H1 (cell line): ENCODE measurements at regions not wholly inside any gene's neighbourhood (a gene's known extent, or its start where the extent isn't known, plus 50 kb on each side); places are given as distances from the start of the nearest gene placed in this dataset.

ENCODE experiments used
- CTCF ChIA-PET: fragments of 300-600 bp; sonication (Branson Sonifier 250); formaldehyde crosslinking; loops from one replicate; lab custom pipeline; 2021; ENCODE audit not compliant: partially characterized antibody; lab: Charles Lee
- POLR2A ChIA-PET: fragments of 300-600 bp; sonication (Branson Sonifier 250); formaldehyde crosslinking; loops from one replicate; lab custom pipeline; 2021; ENCODE audit warnings: inconsistent platforms; ENCODE audit not compliant: partially characterized antibody; lab: Charles Lee
- DNase-seq, 2 experiments: peaks; one replicate each; pipeline versions ENCODE4 v3.0.0 to v3.0.0-alpha.2; 2010 to 2022; ENCODE audit warnings: low spot score in 2 of 2, low read depth in 1 of 2, mixed read lengths in 1 of 2
- FAIRE-seq: peaks from 2 replicates; lab custom pipeline; 2011; peaks lifted over from hg19 to GRCh38; lab: Jason Lieb, UNC
- H2AFZ ChIP-seq: 2 replicates; pipeline ENCODE4 v1.8.1; 2012; ENCODE audit warnings: low read length, inconsistent platforms
- H2AK5ac ChIP-seq: 2 replicates; pipeline ENCODE4 v1.6.1; 2013; ENCODE audit warnings: low read depth, low read length
- H2BK120ac ChIP-seq: replicated peaks from 2 replicates; pipeline ENCODE3; 2013; ENCODE audit warnings: low read depth, low read length, inconsistent platforms
- H2BK12ac ChIP-seq: 2 replicates; pipeline ENCODE4 v1.6.1; 2013; ENCODE audit warnings: low read depth, low read length
- H2BK15ac ChIP-seq: 2 replicates; pipeline ENCODE4 v1.6.1; 2013; ENCODE audit warnings: low read length
- H2BK20ac ChIP-seq: 2 replicates; pipeline ENCODE4 v1.6.1; 2013; ENCODE audit warnings: low read length
- H2BK5ac ChIP-seq: 2 replicates; pipeline ENCODE4 v1.6.1; 2013; ENCODE audit warnings: low read depth, low read length
- H3K14ac ChIP-seq: 2 replicates; pipeline ENCODE4 v1.6.1; 2013; ENCODE audit warnings: inconsistent platforms; ENCODE audit not compliant: insufficient read length
- H3K18ac ChIP-seq: 2 replicates; pipeline ENCODE4 v1.6.1; 2013; ENCODE audit warnings: low read length; ENCODE audit errors: extremely low read depth
- H3K23ac ChIP-seq: 2 replicates; pipeline ENCODE4 v1.6.1; 2013; ENCODE audit warnings: inconsistent platforms; ENCODE audit not compliant: insufficient read length
- H3K23me2 ChIP-seq: 2 replicates; pipeline ENCODE4 v1.6.1; 2013; ENCODE audit warnings: low read depth, low read length
- H3K27ac ChIP-seq: 2 replicates; pipeline ENCODE4 v1.6.1; 2011; ENCODE audit warnings: low read depth, low read length, inconsistent platforms
- H3K27me3 ChIP-seq, 4 experiments: replicated peaks in 1 of 4; 1 replicate in 1 of 4; 2 replicates in 3 of 4; pipeline versions ENCODE4 v1.6.1 to v1.8.1; 2011 to 2013; ENCODE audit warnings: low read length in 3 of 4, mild to moderate bottlenecking in 3 of 4, inconsistent platforms in 2 of 4, mixed read lengths in 2 of 4, moderate library complexity in 1 of 4; ENCODE audit not compliant: control insufficient read depth in 3 of 4, insufficient read depth in 3 of 4; ENCODE audit errors: extremely low read depth in 1 of 4
- H3K36me3 ChIP-seq, 4 experiments: 2 replicates each; pipeline versions ENCODE4 v1.6.1 to v1.8.1; 2011 to 2013; ENCODE audit warnings: mild to moderate bottlenecking in 4 of 4, low read length in 3 of 4, moderate library complexity in 2 of 4, control low read depth in 1 of 4, inconsistent platforms in 1 of 4; ENCODE audit not compliant: insufficient read depth in 4 of 4, control insufficient read depth in 2 of 4
- H3K4ac ChIP-seq: replicated peaks from 2 replicates; pipeline ENCODE3; 2013; ENCODE audit warnings: low read length, low read depth, mixed read lengths, inconsistent platforms; ENCODE audit not compliant: insufficient read length
- H3K4me1 ChIP-seq, 4 experiments: replicated peaks in 1 of 4; 1 replicate in 1 of 4; 2 replicates in 3 of 4; pipeline versions ENCODE4 v1.6.1 to v1.8.1; 2011 to 2013; ENCODE audit warnings: low read length in 3 of 4, inconsistent platforms in 2 of 4, mixed read lengths in 1 of 4; ENCODE audit not compliant: insufficient read depth in 4 of 4, control insufficient read depth in 3 of 4
- H3K4me2 ChIP-seq, 2 experiments: 2 replicates each; pipeline versions ENCODE4 v1.6.1 to v1.8.1; 2011 to 2013; ENCODE audit warnings: low read depth in 2 of 2, low read length in 2 of 2, control low read depth in 1 of 2, inconsistent platforms in 1 of 2, mild to moderate bottlenecking in 1 of 2; ENCODE audit not compliant: insufficient read depth in 1 of 2
- H3K4me3 ChIP-seq, 4 experiments: fragments of 200-600, 300-600 bp in 1 of 4; sonication (generic), shearing (Covaris generic), sonication (Bioruptor Twin) in 1 of 4; 2 replicates each; pipeline versions ENCODE4 v1.5.1 to v1.8.1; 2011 to 2016; ENCODE audit warnings: low read length in 4 of 4, low read depth in 3 of 4, control low read depth in 2 of 4, inconsistent platforms in 2 of 4, mild to moderate bottlenecking in 2 of 4, mixed read lengths in 1 of 4, moderate library complexity in 1 of 4; ENCODE audit not compliant: insufficient read depth in 2 of 4; ENCODE audit errors: extremely low read depth in 1 of 4
- H3K56ac ChIP-seq: replicated peaks from 2 replicates; pipeline ENCODE3; 2013; ENCODE audit warnings: low read depth, mild to moderate bottlenecking, mixed read lengths, low read length, inconsistent platforms; ENCODE audit not compliant: insufficient read length
- H3K79me1 ChIP-seq: 2 replicates; pipeline ENCODE4 v1.6.1; 2013; ENCODE audit warnings: low read depth, low read length, control low read depth
- H3K79me2 ChIP-seq, 2 experiments: 2 replicates each; pipeline versions ENCODE4 v1.6.1 to v1.8.1; 2012 to 2013; ENCODE audit warnings: low read length in 2 of 2, mild to moderate bottlenecking in 2 of 2, inconsistent platforms in 1 of 2; ENCODE audit not compliant: insufficient read depth in 2 of 2, control insufficient read depth in 1 of 2
- H3K9ac ChIP-seq, 4 experiments: replicated peaks in 1 of 4; 1 replicate in 1 of 4; 2 replicates in 3 of 4; pipeline versions ENCODE4 v1.6.1 to v1.8.1; 2011 to 2013; ENCODE audit warnings: low read depth in 3 of 4, low read length in 3 of 4, control low read depth in 2 of 4, mild to moderate bottlenecking in 2 of 4, moderate library complexity in 2 of 4, inconsistent platforms in 1 of 4; ENCODE audit errors: extremely low read depth in 1 of 4
- H3K9me3 ChIP-seq, 2 experiments: 2 replicates each; pipeline versions ENCODE4 v1.6.1 to v1.8.1; 2012 to 2013; ENCODE audit warnings: mild to moderate bottlenecking in 2 of 2, moderate library complexity in 2 of 2, control low read depth in 1 of 2, inconsistent platforms in 1 of 2, low read depth in 1 of 2, low read length in 1 of 2, mixed read lengths in 1 of 2; ENCODE audit not compliant: insufficient read depth in 2 of 2
- H4K20me1 ChIP-seq, 2 experiments: replicated peaks in 1 of 2; 2 replicates each; pipeline versions ENCODE3 to v1.8.1; 2011 to 2013; ENCODE audit warnings: inconsistent platforms in 2 of 2, low read length in 2 of 2, mild to moderate bottlenecking in 1 of 2; ENCODE audit not compliant: insufficient read depth in 2 of 2, control insufficient read depth in 1 of 2
- H4K5ac ChIP-seq: 2 replicates; pipeline ENCODE4 v1.6.1; 2013; ENCODE audit warnings: low read length, low read depth, mixed read lengths, inconsistent platforms; ENCODE audit not compliant: insufficient read length
- H4K8ac ChIP-seq: 2 replicates; pipeline ENCODE4 v1.8.0; 2013; ENCODE audit warnings: mild to moderate bottlenecking, moderate library complexity, low read length, inconsistent platforms; ENCODE audit not compliant: insufficient read depth; ENCODE audit errors: extremely low read depth
- H4K91ac ChIP-seq: replicated peaks from 2 replicates; pipeline ENCODE3; 2013; ENCODE audit warnings: low read length, mixed read lengths, inconsistent platforms; ENCODE audit not compliant: insufficient read length
- CTBP2 ChIP-seq: IDR thresholded peaks from 2 replicates; pipeline ENCODE4 v1.7.0; 2011; ENCODE audit warnings: borderline replicate concordance, mild to moderate bottlenecking, moderate library complexity, mixed read lengths, low read length; ENCODE audit not compliant: insufficient read depth, insufficient read length
- E2F6 ChIP-seq: IDR thresholded peaks from 2 replicates; pipeline ENCODE4 v1.6.1; 2012; ENCODE audit warnings: inconsistent platforms
- HDAC2 ChIP-seq, 2 experiments: fragments of 300-600 bp in 1 of 2; sonication (generic) in 1 of 2; IDR thresholded peaks; 2 replicates each; pipeline ENCODE4 v1.6.1; 2011 to 2012; ENCODE audit warnings: low read depth in 2 of 2, low read length in 2 of 2, mild to moderate bottlenecking in 2 of 2, moderate library complexity in 2 of 2, borderline replicate concordance in 1 of 2, inconsistent platforms in 1 of 2
- WGBS, 2 experiments: shearing (Covaris generic) in 1 of 2; methylation state at CpG; one replicate each; pipeline versions ENCODE4 v1.1.6 to v1.1.7; 2013 to 2015; ENCODE audit warnings: low lambda C conversion rate in 2 of 2, mixed read lengths in 2 of 2, inconsistent platforms in 1 of 2, low coverage in 1 of 2, missing lambda C conversion rate in 1 of 2; ENCODE audit not compliant: insufficient replicate concordance in 2 of 2, insufficient coverage in 1 of 2, insufficient read length in 1 of 2; ENCODE audit errors: extremely low coverage in 1 of 2, missing lambda C conversion rate in 1 of 2; 5-methylcytosine and 5-hydroxymethylcytosine counted together

- no peak overlapping the region for H3K4ac ChIP-seq
- H3K79me1 ChIP-seq: no peaks in the 10 kb centered on the region
- 81% methylated on average over 5 of the region's 5 CpGs; no CpG with 5 or more reads in 1 of the 2 experiments for WGBS, 2 experiments
- no peaks in the 10 kb centered on the region for H3K79me2 ChIP-seq
- TF ChIP-seq E2F6 (no peak), HDAC2 (IDR thresholded peaks at IDR 0.05; ENCODE audit: borderline replicate concordance in 1 of 2, low read depth in 2 of 2, low read length in 2 of 2) (no peak), CTBP2 (no peak)
- TF ChIP-seq, all 59 proteins: peak for 0
- Histone ChIP-seq H4K20me1 (no peaks in the 10 kb centered on the region), H3K4me2 (no peak overlapping the region), H3K27ac (no peak overlapping the region), H4K91ac (no peak overlapping the region), H4K8ac (no peak overlapping the region), H2BK12ac (no peak overlapping the region), H2BK120ac (no peak overlapping the region), H2AK5ac (no peak overlapping the region), H3K9ac (no peak overlapping the region), H2BK20ac (no peak overlapping the region), H3K4me3 (no peak overlapping the region), H3K27me3 (no peaks in the 10 kb centered on the region), H2BK5ac (no peak overlapping the region), H3K18ac (no peak overlapping the region), H3K23me2 (no peaks in the 10 kb centered on the region), H4K5ac (no peak overlapping the region), H3K23ac (no peak overlapping the region), H3K36me3 (no peaks in the 10 kb centered on the region), H3K4me1 (peaks cover 1 to 6% (median 4%) of the 10 kb centered on the region in 4 experiments; a peak in 4 of 7 replicates), H3K9me3 (no peaks in the 10 kb centered on the region), H3K56ac (no peak overlapping the region), H2AFZ (no peak overlapping the region), H3K14ac (no peak overlapping the region), H2BK15ac (no peak overlapping the region)
- ChIA-PET CTCF (interaction anchor here (0.6 to 1.2 kb wide), 2 partner anchors 135 to 154 kb away, joined by 3 read pairs; no protein-coding TSS in a partner anchor), POLR2A (no interaction called here)
- FAIRE-seq: no peak
- no peak for DNase-seq
Measured at GRCh38 chr4:159010563-159011260, 92.2 kb upstream of the RAPGEF2 start.
